ENCODE measurements at regions not wholly inside any gene's neighbourhood (a gene's known extent, or its start where the extent isn't known, plus 50 kb on each side); places are given as distances from the start of the nearest gene placed in this dataset.
"Not testable (repeated sequence)": the region's sequence is repeated elsewhere in the genome, so short reads cannot be mapped to it uniquely, and the experiment has no call there.

DNA sequence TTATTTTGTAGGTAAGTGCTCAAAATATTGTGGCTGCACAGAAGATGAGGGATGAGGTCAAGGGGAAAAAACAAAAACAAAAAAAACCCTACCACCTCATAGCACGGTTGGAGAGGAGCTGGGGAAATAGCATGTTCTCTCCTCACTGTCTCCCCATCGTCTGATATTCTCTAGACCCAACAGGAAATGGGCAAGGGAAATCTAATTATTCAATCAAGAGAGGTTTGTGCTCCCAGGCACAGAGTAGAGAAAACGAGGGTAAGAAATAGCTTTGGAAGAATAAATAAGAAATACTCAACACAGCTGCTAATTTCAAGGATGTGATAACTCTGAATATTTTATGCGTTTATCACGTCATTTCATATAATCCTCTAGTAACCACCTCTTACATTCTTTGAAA lies 619.2 kb upstream of the GNPDA2 start:
- no peak for DNase-seq

DNA sequence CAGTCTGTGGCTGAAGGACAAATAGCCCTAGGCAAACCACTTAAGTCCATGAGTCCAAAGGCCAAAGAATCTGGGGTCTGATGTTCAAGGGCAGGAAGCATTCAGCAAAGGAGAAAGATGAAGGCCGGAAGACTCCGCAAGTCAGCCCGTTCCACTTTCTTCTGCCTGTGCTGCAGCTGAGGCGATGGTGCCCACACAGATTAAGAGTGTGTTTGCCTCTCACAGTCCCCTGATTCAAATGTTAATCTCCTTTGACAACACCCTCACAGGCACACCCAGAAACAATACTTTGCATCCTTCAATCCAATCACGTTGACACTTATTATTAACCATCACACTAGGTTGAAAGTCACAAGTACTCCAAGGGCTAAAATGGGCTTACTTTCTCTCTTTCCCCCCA lies 605.4 kb upstream of the GNPDA2 start:
- DNase-seq = no peak

- DNase-seq = no peak
These were observed 601.2 kb upstream of the GNPDA2 start for GRCh38 chr4:45327544-45327943.

DNA sequence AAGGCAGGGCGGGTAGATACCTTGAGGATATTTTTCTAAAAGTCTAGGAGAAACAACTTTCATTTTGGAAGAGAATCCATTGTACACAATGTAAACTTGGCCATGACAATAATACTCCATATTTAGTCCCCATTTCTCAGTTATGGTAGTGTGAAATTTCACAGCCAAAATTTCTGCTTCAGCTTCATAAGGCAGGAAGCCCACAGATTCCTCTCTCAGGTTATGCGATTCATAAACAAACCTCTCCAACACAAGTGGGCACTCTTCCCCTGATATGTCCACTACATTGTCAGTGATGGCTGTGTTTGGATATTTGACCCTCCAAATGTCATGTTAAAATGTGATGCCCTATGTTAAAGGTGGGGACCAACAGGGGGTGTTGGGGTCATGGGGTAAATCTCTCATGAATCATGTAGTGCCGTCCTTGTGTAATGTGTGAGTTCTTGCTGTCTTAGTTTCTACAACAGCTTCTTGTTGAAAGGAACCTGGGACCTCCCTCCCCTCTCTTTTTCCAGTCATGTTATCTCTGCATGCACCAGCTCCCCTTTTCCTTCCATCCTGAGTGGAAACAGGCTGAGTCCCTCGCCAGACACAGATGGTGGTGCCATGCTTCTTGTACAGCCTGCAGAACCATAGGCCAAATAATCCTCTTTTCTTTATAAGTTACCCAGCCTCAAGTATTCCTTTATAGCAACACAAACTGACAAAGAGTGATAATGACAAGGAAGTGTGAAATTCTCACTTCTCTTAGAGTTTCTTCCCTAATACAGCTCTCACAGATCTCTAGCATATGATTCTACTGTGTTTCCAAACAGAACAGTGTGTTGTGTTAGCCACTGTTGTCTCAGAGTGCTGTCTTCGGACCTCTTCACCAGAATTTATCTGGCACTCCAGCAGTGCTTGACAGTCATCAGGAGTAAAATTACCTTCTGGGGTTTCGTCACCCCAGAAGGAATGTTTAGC lies 598.4 kb upstream of the GNPDA2 start:
- DNase-seq = no peak

DNA sequence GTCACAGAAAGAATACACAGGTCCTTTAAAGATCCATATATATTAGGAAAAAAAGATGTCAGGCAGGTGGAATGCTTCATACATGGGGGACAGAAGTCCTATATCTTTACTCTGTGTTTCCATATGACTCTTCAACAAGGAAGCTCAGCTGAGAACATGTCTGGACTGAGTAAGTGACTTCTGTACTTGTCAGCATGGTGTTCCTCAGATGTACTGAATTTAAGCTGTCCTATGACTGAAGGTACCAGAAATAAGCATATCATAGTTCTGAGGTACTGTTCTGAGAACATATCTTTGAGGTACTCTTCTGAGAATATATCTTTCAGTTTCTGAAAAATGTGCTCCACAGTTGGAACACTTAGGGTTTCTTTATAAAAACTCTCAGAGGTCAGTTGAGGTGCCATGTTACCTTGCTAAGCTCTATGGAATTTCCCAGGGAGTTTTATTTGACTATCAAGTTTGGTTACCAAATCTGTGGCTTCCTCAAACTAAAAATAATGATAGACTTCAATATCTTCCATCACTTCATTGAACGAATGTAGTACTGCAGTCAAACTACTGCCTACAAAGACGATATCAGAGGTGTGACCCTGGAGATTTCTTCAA lies 597.2 kb upstream of the GNPDA2 start:
- no peak for DNase-seq

- no peak for DNase-seq
These were observed 591.4 kb upstream of the GNPDA2 start for GRCh38 chr4:45317739-45318138.

DNA sequence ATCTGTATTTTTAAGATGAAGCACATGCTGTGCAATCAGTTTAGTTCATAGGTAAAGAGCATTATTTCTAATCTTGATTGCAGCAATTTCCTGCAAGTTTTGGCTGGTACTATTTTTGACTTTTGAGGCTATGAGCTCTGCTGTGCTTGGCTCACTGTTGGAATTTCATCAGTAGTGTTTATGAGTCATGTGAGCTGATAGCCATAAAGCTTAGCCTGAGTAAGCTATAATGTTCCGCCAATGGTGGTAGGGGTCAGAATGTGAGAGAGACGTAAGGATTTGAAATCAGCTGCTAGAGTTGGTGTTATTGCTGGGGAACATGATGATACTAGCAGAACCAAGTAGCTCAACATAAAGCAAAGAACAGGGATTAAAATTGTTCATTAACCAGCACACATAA lies 590.9 kb upstream of the GNPDA2 start:
- no peak for DNase-seq

DNA sequence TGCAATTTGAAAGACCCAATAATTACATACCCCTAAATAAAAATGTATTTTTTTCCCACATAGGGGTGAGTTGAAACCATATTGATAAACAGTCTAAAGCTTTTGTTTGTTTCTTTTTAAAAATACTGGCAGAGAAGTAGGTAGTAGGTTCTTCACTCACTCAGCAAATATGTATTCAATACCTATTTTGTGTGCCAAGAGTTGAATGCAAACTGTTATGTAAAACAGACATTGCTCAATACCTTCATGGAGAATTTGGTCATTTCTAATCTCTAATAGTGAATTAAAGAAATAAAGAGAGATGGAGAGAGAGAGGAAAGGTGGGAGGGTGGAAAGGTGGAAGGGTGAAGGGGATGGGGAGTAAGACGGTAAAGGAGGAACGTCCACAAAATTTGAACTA lies 589.9 kb upstream of the GNPDA2 start:
- no peak for DNase-seq

- DNase-seq = no peak
These were observed 576.5 kb upstream of the GNPDA2 start for GRCh38 chr4:45302828-45303227.

- peak in 1 of 3 experiments; percentile 35 for DNase-seq
These were observed 568.1 kb upstream of the GNPDA2 start for GRCh38 chr4:45294464-45294863.

- no peak for DNase-seq
These were observed 567.0 kb upstream of the GNPDA2 start for GRCh38 chr4:45293335-45293734.

- no peak for DNase-seq
These were observed 566.5 kb upstream of the GNPDA2 start for GRCh38 chr4:45292844-45293243.

- DNase-seq = no peak
These were observed 558.2 kb upstream of the GNPDA2 start for GRCh38 chr4:45284400-45285085.

DNA sequence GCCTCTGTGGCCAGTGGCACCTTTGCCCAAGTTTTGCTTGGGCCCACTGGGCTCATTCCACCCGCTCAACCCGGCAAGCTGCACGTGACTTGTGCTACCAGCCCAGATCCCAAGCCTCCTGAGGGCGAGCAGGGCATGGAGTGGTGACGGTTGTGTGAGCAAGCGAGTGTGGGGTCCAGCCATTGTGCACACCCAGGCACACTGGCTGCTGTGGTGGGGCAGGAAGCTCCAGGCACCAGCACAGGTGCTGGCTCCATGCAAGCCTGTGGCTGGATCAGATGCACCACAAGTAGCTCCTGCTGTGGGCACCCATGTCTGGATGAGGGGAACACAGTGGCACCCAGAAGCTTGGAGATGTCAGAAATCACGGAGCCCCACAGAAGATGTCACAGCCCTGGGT lies 557.0 kb upstream of the GNPDA2 start:
- DNase-seq = no peak

GRCh38 chr4:45280121-45280520 lies 553.8 kb upstream of the GNPDA2 start:
- no peak for DNase-seq

DNA sequence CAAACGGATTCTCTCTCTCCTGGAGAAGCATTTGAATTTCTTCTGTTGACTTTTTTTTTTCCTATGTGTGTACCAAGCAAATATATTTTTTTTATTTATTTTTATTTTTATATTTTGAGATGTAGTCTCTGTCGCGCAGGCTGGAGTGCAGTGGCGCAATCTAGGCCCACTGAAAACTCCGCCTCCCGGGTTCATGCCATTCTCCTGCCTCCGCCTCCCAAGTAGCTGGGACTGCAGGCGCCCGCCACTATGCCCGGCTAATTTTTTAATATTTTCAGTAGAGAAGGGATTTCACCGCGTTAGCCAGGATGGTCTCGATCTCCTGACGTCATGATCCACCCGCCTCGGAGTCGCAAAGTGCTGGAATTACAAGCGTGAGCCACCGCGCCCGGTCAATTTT lies 549.5 kb upstream of the GNPDA2 start:
- DNase-seq = no peak

DNA sequence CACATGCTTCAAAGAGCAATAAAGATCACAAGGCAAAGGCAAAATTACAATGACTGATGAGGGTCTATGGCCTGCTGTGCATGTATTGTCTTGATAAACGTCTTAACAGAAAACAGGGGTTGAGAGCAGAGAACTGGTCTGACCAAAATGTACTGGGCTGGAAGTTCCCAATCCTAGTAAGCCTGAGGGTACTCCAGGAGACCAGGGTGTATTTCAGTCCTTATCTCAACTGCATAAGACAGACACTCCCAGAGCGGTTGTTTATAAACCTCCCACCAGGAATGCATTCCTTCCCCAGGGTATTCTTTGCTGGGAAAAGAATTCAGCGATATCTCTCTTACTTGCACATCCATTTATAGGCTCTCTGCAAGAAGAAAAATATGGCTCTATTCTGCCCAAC lies 521.8 kb upstream of the GNPDA2 start:
- not testable (repeated sequence) for DNase-seq

GRCh38 chr4:45241976-45242375 lies 515.6 kb upstream of the GNPDA2 start:
- DNase-seq = no peak

DNA sequence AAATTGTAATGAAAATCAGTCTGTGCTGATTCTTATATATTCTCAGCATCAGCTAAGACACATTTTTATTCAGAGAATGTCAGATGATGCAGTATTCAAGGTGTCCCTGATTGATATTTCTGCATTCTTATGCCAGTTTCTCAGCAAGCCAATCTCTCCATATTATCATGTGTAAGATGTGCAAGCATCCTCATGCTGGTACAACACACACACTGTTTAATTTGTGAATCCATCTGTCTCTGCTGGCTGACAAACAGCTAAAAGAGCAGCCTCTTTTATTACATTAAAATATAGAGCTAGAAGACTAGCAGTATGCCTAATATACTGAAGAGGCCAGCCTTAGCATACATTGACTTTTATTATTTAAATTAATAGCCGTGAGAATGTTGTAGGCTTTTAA lies 502.9 kb upstream of the GNPDA2 start:
- DNase-seq = no peak

GRCh38 chr4:45215976-45216542 lies 489.7 kb upstream of the GNPDA2 start:
- DNase-seq = no peak

- not testable (repeated sequence) for DNase-seq
These were observed 482.1 kb upstream of the GNPDA2 start for GRCh38 chr4:45208476-45208875.

GRCh38 chr4:45207864-45208331 lies 481.5 kb upstream of the GNPDA2 start:
- not testable (repeated sequence) for DNase-seq

DNA sequence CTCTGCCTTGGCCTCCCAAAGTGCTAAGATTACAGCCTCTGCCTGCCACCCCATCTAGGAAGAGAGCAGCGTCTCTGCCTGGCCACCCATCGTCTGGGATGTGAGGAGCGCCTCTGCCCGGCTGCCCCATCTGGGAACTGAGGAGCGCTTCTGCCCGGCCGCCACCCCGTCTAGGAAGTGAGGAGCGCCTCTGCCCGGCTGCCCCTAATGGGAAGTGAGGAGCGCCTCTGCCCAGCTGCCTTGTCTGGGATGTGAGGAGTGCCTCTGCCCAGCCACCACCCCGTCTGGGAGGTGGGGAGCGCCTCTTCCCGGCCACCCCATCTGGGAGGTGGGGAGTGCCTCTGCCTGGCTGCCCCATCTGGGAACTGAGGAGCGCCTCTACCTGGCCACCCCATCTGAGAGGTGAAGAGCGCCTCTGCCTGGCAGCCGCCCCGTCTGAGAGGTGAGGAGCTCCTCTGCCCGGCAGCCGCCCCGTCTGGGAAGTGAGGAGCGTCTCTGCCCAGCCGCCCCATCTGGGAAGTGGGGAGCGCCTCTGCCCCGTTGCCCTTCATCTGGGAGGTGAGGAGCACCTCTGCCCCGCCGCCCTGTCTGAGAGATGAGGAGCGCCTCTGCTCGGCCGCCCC lies 481.0 kb upstream of the GNPDA2 start:
- not testable (repeated sequence) for DNase-seq

All from NCI-H1417 (cell line).